ENCODE measurements at regions not wholly inside any gene's neighbourhood (a gene's known extent, or its start where the extent isn't known, plus 50 kb on each side); places are given as distances from the start of the nearest gene placed in this dataset.

DNA sequence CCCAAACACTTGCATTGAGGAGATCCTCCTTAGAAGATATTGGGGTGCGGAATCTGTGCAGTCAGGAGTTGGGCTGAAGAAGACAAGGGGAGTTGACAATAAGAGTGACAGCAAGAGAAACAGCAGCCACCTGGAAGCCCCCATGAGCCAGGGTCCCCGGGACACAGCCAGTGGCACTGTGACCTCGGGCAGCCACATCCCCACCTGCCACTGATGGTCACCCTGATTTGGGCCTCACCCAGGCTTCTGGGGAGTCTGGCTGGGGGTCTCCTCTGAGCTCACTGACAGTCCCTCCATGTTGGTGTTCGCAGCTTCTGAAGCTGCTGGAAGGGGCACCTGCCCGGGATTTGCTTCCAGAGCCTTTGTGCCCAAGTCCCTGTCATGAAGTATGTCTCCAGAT, 123.5 kb downstream of the TTLL2 start:
- CTCF ChIA-PET = no interaction called here
- Histone ChIP-seq H3K4me3 (no peak overlapping the region), H3K4me1 (no peaks in the 10 kb centered on the region), H3K4me2 (no peak overlapping the region), H3K9me3 (no peaks in the 10 kb centered on the region), H3K27ac (no peak overlapping the region)
- TF ChIP-seq NFE2L2 (conservative IDR thresholded peaks at IDR 0.05; ENCODE audit: low read length) (no peak), BHLHE40 (IDR thresholded peaks at IDR 0.05; ENCODE audit: low read depth, low read length) (no peak)
- ATAC-seq (no peak), FAIRE-seq (no peak), DNase-seq (ENCODE audit: low read depth in 1 of 2, low spot score in 1 of 2) (no peak)
- POLR2A ChIA-PET = no interaction called here
- 81% methylated on average over 3 of the region's 5 CpGs for WGBS (ENCODE audit: missing lambda C conversion rate)

DNA sequence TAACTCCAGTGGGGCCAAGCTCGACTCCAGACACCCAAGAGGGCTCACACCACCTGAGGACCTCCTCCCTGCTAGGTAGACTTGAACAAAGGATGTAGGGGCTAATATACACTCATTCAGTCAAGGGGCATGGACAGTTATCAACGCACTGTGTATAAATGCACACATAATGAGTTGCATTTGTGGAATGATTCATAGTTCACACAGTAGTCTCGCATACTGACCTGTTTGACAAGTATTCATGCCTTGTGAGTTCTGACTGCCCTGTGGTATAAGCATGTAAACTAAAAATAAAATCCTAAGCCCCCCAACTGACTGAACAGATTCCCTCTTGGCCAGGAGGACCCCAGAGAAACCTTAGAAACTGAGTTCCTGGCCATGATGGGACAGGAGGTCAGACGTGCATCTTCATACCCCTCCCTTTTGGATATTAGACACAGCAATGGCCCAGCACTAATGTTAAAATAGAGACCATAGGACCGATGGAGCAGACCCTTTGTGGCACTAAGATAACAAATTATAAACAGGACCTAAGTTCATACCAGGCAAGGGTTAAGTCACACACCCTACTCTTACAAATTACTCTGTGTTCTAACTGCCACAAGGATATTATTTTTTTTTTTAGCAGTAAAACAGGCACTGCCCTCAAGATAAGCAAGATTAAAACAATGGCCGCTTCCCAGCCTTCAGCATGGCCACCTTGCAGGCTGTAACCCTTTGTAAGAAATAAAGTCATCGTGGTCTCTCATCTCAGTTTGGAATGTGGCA, 124.4 kb downstream of the TTLL2 start:
- no peak for TF ChIP-seq EHF (CRISPR knock-in tag; IDR thresholded peaks at IDR 0.05)
- no peak for TF ChIP-seq SMC3 (IDR thresholded peaks at IDR 0.05)
- no peak for TF ChIP-seq POLR2A (IDR thresholded peaks at IDR 0.05; ENCODE audit: low read length)
- no peak for TF ChIP-seq JUN (IDR thresholded peaks at IDR 0.05)
- CTCF ChIA-PET = no interaction called here
- POLR2A ChIA-PET = no interaction called here
- WGBS (ENCODE audit: missing lambda C conversion rate) = 38% methylated on average over 7 of the region's 7 CpGs
- ATAC-seq (no peak), FAIRE-seq (no peak), DNase-seq (ENCODE audit: low read depth in 1 of 2, low spot score in 1 of 2) (no peak)
- H3K4me1 ChIP-seq = no peaks in the 10 kb centered on the region
- no peaks in the 10 kb centered on the region for H3K9me3 ChIP-seq
- no peak overlapping the region for H3K4me3 ChIP-seq
- no peak overlapping the region for H3K27ac ChIP-seq
- H3K4me2 ChIP-seq = no peak overlapping the region

DNA sequence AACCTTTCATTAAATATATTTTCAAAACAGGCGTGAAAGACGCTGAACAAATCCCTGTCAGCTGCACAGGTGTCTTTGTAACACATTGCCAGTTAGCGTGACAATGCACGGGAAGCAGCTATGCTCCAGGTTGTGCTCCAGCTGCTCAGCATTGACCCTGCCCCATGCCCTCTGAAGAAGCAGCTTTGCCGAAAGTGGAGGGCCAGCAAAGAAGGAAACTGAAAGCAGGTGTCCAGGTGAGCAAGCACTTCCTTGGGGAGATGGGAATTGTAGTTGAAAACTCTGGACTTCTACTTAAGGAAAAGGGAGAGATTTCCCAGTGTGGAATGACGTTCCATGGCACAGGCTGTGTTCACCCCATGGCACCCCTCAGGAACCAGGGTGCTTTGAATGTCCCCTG, 125.7 kb downstream of the TTLL2 start:
- 34% methylated on average over 6 of the region's 6 CpGs for WGBS (ENCODE audit: missing lambda C conversion rate)
- FAIRE-seq = no peak

More for the DNA sequence above, 125.7 kb downstream of the TTLL2 start:
- Histone ChIP-seq H3K9me3 (no peaks in the 10 kb centered on the region), H3K4me1 (no peaks in the 10 kb centered on the region), H3K27ac (no peak overlapping the region), H3K4me2 (no peak overlapping the region), H3K4me3 (no peak overlapping the region)
- POLR2A ChIA-PET = no interaction called here
- CTCF ChIA-PET = no interaction called here
- DNase-seq (ENCODE audit: low read depth in 1 of 2, low spot score in 1 of 2) = no peak
- ATAC-seq = no peak
- no peak for TF ChIP-seq RAD21 (conservative IDR thresholded peaks at IDR 0.05 in 1 of 2, IDR thresholded peaks at IDR 0.05 in 1 of 2)
- no peak for TF ChIP-seq HOXA7 (CRISPR knock-in tag; IDR thresholded peaks at IDR 0.05)
- TF ChIP-seq, protein P1, sequence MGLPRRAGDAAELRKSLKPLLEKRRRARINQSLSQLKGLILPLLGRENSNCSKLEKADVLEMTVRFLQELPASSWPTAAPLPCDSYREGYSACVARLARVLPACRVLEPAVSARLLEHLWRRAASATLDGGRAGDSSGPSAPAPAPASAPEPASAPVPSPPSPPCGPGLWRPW (IDR thresholded peaks at IDR 0.05) = no peak
- TF ChIP-seq, protein P2, sequence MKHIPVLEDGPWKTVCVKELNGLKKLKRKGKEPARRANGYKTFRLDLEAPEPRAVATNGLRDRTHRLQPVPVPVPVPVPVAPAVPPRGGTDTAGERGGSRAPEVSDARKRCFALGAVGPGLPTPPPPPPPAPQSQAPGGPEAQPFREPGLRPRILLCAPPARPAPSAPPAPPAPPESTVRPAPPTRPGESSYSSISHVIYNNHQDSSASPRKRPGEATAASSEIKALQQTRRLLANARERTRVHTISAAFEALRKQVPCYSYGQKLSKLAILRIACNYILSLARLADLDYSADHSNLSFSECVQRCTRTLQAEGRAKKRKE (CRISPR knock-in tag; IDR thresholded peaks at IDR 0.05; ENCODE audit: low read depth) = no peak
- TF ChIP-seq ZFP36 (IDR thresholded peaks at IDR 0.05; ENCODE audit: borderline replicate concordance, partially characterized antibody) = no peak
- no peak for TF ChIP-seq ZNF302 (CRISPR knock-in tag; IDR thresholded peaks at IDR 0.05)
- TF ChIP-seq PHF8 (IDR thresholded peaks at IDR 0.05; ENCODE audit: borderline replicate concordance, low read depth) = no peak
- no peak for TF ChIP-seq JUN (IDR thresholded peaks at IDR 0.05)
- no peak for TF ChIP-seq POLR2AphosphoS2 (conservative IDR thresholded peaks at IDR 0.05; ENCODE audit: low read length)
- no peak for TF ChIP-seq SMC3 (IDR thresholded peaks at IDR 0.05)
- no peak for TF ChIP-seq ESRRA (IDR thresholded peaks at IDR 0.05; ENCODE audit: borderline replicate concordance, low read length)
- TF ChIP-seq, protein P3, sequence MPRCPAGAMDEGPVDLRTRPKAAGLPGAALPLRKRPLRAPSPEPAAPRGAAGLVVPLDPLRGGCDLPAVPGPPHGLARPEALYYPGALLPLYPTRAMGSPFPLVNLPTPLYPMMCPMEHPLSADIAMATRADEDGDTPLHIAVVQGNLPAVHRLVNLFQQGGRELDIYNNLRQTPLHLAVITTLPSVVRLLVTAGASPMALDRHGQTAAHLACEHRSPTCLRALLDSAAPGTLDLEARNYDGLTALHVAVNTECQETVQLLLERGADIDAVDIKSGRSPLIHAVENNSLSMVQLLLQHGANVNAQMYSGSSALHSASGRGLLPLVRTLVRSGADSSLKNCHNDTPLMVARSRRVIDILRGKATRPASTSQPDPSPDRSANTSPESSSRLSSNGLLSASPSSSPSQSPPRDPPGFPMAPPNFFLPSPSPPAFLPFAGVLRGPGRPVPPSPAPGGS (IDR thresholded peaks at IDR 0.05) = no peak
- TF ChIP-seq, protein P4, sequence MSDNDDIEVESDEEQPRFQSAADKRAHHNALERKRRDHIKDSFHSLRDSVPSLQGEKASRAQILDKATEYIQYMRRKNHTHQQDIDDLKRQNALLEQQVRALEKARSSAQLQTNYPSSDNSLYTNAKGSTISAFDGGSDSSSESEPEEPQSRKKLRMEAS (IDR thresholded peaks at IDR 0.05) = no peak
- TF ChIP-seq JUNB (IDR thresholded peaks at IDR 0.05) = no peak
- TF ChIP-seq, protein P5, sequence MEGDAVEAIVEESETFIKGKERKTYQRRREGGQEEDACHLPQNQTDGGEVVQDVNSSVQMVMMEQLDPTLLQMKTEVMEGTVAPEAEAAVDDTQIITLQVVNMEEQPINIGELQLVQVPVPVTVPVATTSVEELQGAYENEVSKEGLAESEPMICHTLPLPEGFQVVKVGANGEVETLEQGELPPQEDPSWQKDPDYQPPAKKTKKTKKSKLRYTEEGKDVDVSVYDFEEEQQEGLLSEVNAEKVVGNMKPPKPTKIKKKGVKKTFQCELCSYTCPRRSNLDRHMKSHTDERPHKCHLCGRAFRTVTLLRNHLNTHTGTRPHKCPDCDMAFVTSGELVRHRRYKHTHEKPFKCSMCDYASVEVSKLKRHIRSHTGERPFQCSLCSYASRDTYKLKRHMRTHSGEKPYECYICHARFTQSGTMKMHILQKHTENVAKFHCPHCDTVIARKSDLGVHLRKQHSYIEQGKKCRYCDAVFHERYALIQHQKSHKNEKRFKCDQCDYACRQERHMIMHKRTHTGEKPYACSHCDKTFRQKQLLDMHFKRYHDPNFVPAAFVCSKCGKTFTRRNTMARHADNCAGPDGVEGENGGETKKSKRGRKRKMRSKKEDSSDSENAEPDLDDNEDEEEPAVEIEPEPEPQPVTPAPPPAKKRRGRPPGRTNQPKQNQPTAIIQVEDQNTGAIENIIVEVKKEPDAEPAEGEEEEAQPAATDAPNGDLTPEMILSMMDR (IDR thresholded peaks at IDR 0.05) = no peak
- TF ChIP-seq, protein P6, sequence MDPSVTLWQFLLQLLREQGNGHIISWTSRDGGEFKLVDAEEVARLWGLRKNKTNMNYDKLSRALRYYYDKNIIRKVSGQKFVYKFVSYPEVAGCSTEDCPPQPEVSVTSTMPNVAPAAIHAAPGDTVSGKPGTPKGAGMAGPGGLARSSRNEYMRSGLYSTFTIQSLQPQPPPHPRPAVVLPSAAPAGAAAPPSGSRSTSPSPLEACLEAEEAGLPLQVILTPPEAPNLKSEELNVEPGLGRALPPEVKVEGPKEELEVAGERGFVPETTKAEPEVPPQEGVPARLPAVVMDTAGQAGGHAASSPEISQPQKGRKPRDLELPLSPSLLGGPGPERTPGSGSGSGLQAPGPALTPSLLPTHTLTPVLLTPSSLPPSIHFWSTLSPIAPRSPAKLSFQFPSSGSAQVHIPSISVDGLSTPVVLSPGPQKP (IDR thresholded peaks at IDR 0.05; ENCODE audit: low read depth, low read length) = no peak
- TF ChIP-seq, protein P7, sequence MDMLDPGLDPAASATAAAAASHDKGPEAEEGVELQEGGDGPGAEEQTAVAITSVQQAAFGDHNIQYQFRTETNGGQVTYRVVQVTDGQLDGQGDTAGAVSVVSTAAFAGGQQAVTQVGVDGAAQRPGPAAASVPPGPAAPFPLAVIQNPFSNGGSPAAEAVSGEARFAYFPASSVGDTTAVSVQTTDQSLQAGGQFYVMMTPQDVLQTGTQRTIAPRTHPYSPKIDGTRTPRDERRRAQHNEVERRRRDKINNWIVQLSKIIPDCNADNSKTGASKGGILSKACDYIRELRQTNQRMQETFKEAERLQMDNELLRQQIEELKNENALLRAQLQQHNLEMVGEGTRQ (IDR thresholded peaks at IDR 0.05) = no peak
- TF ChIP-seq RARB (CRISPR knock-in tag; IDR thresholded peaks at IDR 0.05) = no peak

Data from A549 (cell line).